A549 (cell line): ENCODE measurements at regions not wholly inside any gene's neighbourhood (a gene's known extent, or its start where the extent isn't known, plus 50 kb on each side); places are given as distances from the start of the nearest gene placed in this dataset.

Source experiments
- ATAC-seq, 2 experiments: fragments of 200-7000 bp in 1 of 2; fragments of >200 bp in 1 of 2; cut with Nextera tagmentation in 1 of 2; cut with Tn5 transposase in 1 of 2; 3 replicates each; pipeline versions ENCODE4 v1.8.0 to v1.9.1; 2018 to 2020; ENCODE audit warnings: mild to moderate bottlenecking in 1 of 2, moderate library complexity in 1 of 2
- CTCF ChIA-PET: fragments of 300-600 bp; sonication (Branson Sonifier 250); formaldehyde crosslinking; extraction: SDS; loops from one replicate; lab custom pipeline; 2021; ENCODE audit warnings: antibody characterized with exemption, inconsistent platforms; lab: Yijun Ruan, JAX
- POLR2A ChIA-PET: fragments of 350-600 bp; formaldehyde crosslinking; extraction: SDS; loops from one replicate; lab custom pipeline; 2021; ENCODE audit warnings: antibody characterized with exemption, inconsistent platforms; lab: Yijun Ruan, JAX
- DNase-seq, 2 experiments: peaks; one replicate each; pipeline versions ENCODE4 v3.0.0 to v3.0.0-alpha.2; 2011 to 2016; ENCODE audit warnings: low read depth in 1 of 2, low spot score in 1 of 2
- FAIRE-seq: peaks from 2 replicates; lab custom pipeline; 2011; peaks lifted over from hg19 to GRCh38; lab: Jason Lieb, UNC
- H3K27ac ChIP-seq, 2 experiments: fragments of >200 bp; sonication (Bioruptor Twin); formaldehyde crosslinking; 3 replicates each; pipeline ENCODE4 v1.5.1; 2016 to 2017
- H3K4me1 ChIP-seq: fragments of >200 bp; sonication (Bioruptor Twin); formaldehyde crosslinking; 3 replicates; pipeline ENCODE4 v1.6.1; 2016
- H3K4me2 ChIP-seq: fragments of >200 bp; sonication (Bioruptor Twin); formaldehyde crosslinking; 3 replicates; pipeline ENCODE4 v1.6.1; 2016
- H3K4me3 ChIP-seq: fragments of >200 bp; sonication (Bioruptor Twin); formaldehyde crosslinking; 3 replicates; pipeline ENCODE4 v1.5.1; 2016
- H3K9me3 ChIP-seq: fragments of >200 bp; sonication (Bioruptor Twin); formaldehyde crosslinking; 3 replicates; pipeline ENCODE4 v1.6.1; 2016
- CHD4 ChIP-seq: fragments of 200-600 bp; sonication (generic); IDR thresholded peaks from 2 replicates; pipeline ENCODE4 v1.6.1; 2016; ENCODE audit warnings: antibody characterized with exemption, mild to moderate bottlenecking, borderline replicate concordance
- EHF ChIP-seq: fragments of 250-450 bp; sonication (Bioruptor Pico); IDR thresholded peaks from 2 replicates; pipeline ENCODE4 v1.5.0; 2020; ENCODE audit warnings: mild to moderate bottlenecking
- EHMT2 ChIP-seq: fragments of 200-600 bp; sonication (generic); IDR thresholded peaks from 2 replicates; pipeline ENCODE4 v1.6.1; 2016; ENCODE audit warnings: antibody characterized with exemption, low read depth, mild to moderate bottlenecking, moderate library complexity
- EP300 ChIP-seq, 2 experiments: fragments of >200 bp; sonication (Bioruptor Twin); formaldehyde crosslinking; IDR thresholded peaks; 2 replicates in 1 of 2; 3 replicates in 1 of 2; pipeline ENCODE4 v1.6.1; 2016 to 2017
- FOXS1 ChIP-seq: fragments of 250-450 bp; sonication (Bioruptor Pico); IDR thresholded peaks from 2 replicates; pipeline ENCODE4 v1.5.0; 2020; ENCODE audit warnings: mild to moderate bottlenecking, moderate library complexity
- GATA3 ChIP-seq: IDR thresholded peaks from 2 replicates; pipeline ENCODE4 v1.6.1; 2012; ENCODE audit warnings: borderline replicate concordance
- HEYL ChIP-seq: fragments of 250-450 bp; sonication (Bioruptor Pico); IDR thresholded peaks from 2 replicates; pipeline ENCODE4 v1.8.0; 2021; ENCODE audit warnings: mild to moderate bottlenecking, moderate library complexity
- HOXA7 ChIP-seq: fragments of 250-450 bp; sonication (Bioruptor Pico); IDR thresholded peaks from 2 replicates; pipeline ENCODE4 v1.5.0; 2020; ENCODE audit warnings: mild to moderate bottlenecking, moderate library complexity
- HOXB13 ChIP-seq: fragments of 250-450 bp; sonication (Bioruptor Pico); IDR thresholded peaks from 2 replicates; pipeline ENCODE4 v1.5.0; 2020; ENCODE audit warnings: low read depth, mild to moderate bottlenecking, moderate library complexity
- HOXB5 ChIP-seq: fragments of 250-450 bp; sonication (Bioruptor Pico); IDR thresholded peaks from 2 replicates; pipeline ENCODE4 v1.5.0; 2020; ENCODE audit warnings: mild to moderate bottlenecking, moderate library complexity
- KDM5A ChIP-seq: fragments of 200-600 bp; sonication (generic); IDR thresholded peaks from 2 replicates; pipeline ENCODE4 v1.6.1; 2016; ENCODE audit warnings: antibody characterized with exemption, mild to moderate bottlenecking
- MAFK ChIP-seq: fragments of 450-650 bp; IDR thresholded peaks from 2 replicates; pipeline ENCODE4 v1.6.1; 2014; ENCODE audit not compliant: partially characterized antibody
- NFE2L2 ChIP-seq: fragments of 150-350 bp; conservative IDR thresholded peaks from 2 replicates; pipeline ENCODE4 v1.6.1; 2014; ENCODE audit warnings: low read length
- NPAS2 ChIP-seq: fragments of 250-450 bp; sonication (Bioruptor Pico); IDR thresholded peaks from 2 replicates; pipeline ENCODE4 v1.8.0; 2022; ENCODE audit warnings: mild to moderate bottlenecking, moderate library complexity, borderline replicate concordance
- NR3C1 ChIP-seq: fragments of >200 bp; sonication (Bioruptor Twin); formaldehyde crosslinking; IDR thresholded peaks from 3 replicates; pipeline ENCODE4 v1.6.1; 2017
- PHF8 ChIP-seq: fragments of 200-600 bp; sonication (generic); IDR thresholded peaks from 2 replicates; pipeline ENCODE4 v1.6.1; 2016; ENCODE audit warnings: low read depth, mild to moderate bottlenecking, antibody characterized with exemption, moderate library complexity, borderline replicate concordance
- RARB ChIP-seq: fragments of 250-450 bp; sonication (Bioruptor Pico); IDR thresholded peaks from 2 replicates; pipeline ENCODE4 v1.8.0; 2021; ENCODE audit warnings: mild to moderate bottlenecking, moderate library complexity
- RCOR1 ChIP-seq: fragments of 150-350 bp; IDR thresholded peaks from 2 replicates; pipeline ENCODE4 v1.6.1; 2014; ENCODE audit warnings: antibody characterized with exemption, low read length, low read depth
- RNF2 ChIP-seq: fragments of 200-600 bp; sonication (generic); IDR thresholded peaks from 2 replicates; pipeline ENCODE4 v1.6.1; 2016; ENCODE audit warnings: low read depth, mild to moderate bottlenecking, antibody characterized with exemption, moderate library complexity, borderline replicate concordance
- SMC3 ChIP-seq: fragments of >200 bp; sonication (Bioruptor Twin); formaldehyde crosslinking; IDR thresholded peaks from 3 replicates; pipeline ENCODE4 v1.6.1; 2018; ENCODE audit warnings: inconsistent platforms
- SREBF2 ChIP-seq: fragments of 450-650 bp; IDR thresholded peaks from 2 replicates; pipeline ENCODE4 v1.6.1; 2014; ENCODE audit warnings: mild to moderate bottlenecking, moderate library complexity
- ZC3H11A ChIP-seq: fragments of 450-650 bp; IDR thresholded peaks from 2 replicates; pipeline ENCODE4 v1.6.1; 2014; ENCODE audit warnings: antibody characterized with exemption, mild to moderate bottlenecking
- WGBS: methylation state at CpG from one replicate; pipeline ENCODE4 v1.1.6; 2017; ENCODE audit errors: missing lambda C conversion rate; 5-methylcytosine and 5-hydroxymethylcytosine counted together
- TF ChIP-seq, protein P1 (sequence below): IDR thresholded peaks from 2 replicates; pipeline ENCODE4 v1.6.1; 2012
- TF ChIP-seq, protein P2 (sequence below): fragments of >200 bp; sonication (Bioruptor Twin); formaldehyde crosslinking; IDR thresholded peaks from 3 replicates; pipeline ENCODE4 v1.6.1; 2016
- TF ChIP-seq, protein P3 (sequence below): fragments of >200 bp; sonication (Bioruptor Twin); formaldehyde crosslinking; IDR thresholded peaks from 2 replicates; pipeline ENCODE4 v1.6.1; 2016
- TF ChIP-seq, protein P4 (sequence below): IDR thresholded peaks from 2 replicates; pipeline ENCODE4 v1.6.1; 2012
- TF ChIP-seq, protein P5 (sequence below): fragments of 150-350 bp; IDR thresholded peaks from 2 replicates; pipeline ENCODE4 v1.6.1; 2014; ENCODE audit warnings: low read depth, mild to moderate bottlenecking, low read length

DNA sequence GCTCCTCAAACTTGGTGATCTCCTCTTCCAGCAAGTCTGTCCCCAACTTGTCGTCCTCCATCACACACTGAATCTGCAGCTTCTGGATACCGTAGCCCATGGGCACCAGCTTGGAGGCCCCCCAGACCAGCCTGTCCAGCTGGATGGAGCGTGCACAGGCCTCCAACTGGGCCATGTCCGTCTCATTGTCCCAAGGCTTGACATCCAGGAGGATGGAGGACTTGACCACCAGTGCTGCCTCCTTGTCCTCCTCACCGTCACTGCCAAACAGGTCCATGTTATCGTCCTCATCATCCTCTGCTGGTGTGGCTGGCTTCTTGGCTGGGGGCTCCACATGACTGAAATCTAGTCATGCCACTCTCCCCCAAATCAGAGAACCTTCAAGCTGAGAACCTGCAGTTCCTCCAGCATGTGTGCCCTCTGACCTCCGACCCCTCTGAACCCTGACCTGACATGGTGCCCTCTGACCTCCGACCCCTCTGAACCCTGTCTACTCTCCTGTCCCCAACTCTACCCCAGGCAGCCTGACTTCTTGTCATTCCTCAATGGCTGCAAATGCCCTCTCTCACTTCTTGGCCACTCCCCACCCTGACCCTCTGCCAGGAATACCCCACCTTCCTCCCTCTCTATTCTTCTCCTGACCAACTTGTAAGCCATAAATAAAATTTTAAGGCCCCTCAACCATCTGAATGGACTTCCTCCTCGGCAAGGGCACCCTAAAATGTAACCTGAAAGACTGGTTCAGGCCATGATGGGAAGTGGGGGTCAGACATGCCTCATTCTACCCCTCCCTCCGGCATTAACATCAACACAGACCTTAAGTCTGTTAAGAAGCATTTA, 275.7 kb upstream of the C1orf174 start:
- CTCF ChIA-PET, result no interaction called here
- no peak overlapping the region for H3K4me2 ChIP-seq
- no peaks in the 10 kb centered on the region for H3K4me1 ChIP-seq
- no peak overlapping the region for H3K27ac ChIP-seq
- POLR2A ChIA-PET, result no interaction called here
- DNase-seq (no peak), ATAC-seq (no peak), FAIRE-seq (no peak)
- H3K9me3 ChIP-seq, result no peaks in the 10 kb centered on the region
- no peak overlapping the region for H3K4me3 ChIP-seq
- no peak for TF ChIP-seq KDM5A
- no peak for TF ChIP-seq FOXS1 (CRISPR knock-in tag)
- TF ChIP-seq RCOR1, result no peak
- TF ChIP-seq NR3C1, result no peak
- TF ChIP-seq, protein P1, sequence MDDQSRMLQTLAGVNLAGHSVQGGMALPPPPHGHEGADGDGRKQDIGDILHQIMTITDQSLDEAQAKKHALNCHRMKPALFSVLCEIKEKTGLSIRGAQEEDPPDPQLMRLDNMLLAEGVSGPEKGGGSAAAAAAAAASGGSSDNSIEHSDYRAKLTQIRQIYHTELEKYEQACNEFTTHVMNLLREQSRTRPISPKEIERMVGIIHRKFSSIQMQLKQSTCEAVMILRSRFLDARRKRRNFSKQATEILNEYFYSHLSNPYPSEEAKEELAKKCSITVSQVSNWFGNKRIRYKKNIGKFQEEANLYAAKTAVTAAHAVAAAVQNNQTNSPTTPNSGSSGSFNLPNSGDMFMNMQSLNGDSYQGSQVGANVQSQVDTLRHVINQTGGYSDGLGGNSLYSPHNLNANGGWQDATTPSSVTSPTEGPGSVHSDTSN, result no peak
- no peak for TF ChIP-seq HEYL (CRISPR knock-in tag)
- TF ChIP-seq HOXA7, result no peak
- TF ChIP-seq NFE2L2, result no peak
- TF ChIP-seq NPAS2 (CRISPR knock-in tag), result no peak
- no peak for TF ChIP-seq SREBF2
- no peak for TF ChIP-seq EHF (CRISPR knock-in tag)
- TF ChIP-seq ZC3H11A, result no peak
- TF ChIP-seq, protein P2, sequence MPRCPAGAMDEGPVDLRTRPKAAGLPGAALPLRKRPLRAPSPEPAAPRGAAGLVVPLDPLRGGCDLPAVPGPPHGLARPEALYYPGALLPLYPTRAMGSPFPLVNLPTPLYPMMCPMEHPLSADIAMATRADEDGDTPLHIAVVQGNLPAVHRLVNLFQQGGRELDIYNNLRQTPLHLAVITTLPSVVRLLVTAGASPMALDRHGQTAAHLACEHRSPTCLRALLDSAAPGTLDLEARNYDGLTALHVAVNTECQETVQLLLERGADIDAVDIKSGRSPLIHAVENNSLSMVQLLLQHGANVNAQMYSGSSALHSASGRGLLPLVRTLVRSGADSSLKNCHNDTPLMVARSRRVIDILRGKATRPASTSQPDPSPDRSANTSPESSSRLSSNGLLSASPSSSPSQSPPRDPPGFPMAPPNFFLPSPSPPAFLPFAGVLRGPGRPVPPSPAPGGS, result no peak
- TF ChIP-seq RNF2, result no peak
- TF ChIP-seq GATA3, result no peak
- WGBS, result 23% methylated on average over 8 of the region's 10 CpGs

DNA sequence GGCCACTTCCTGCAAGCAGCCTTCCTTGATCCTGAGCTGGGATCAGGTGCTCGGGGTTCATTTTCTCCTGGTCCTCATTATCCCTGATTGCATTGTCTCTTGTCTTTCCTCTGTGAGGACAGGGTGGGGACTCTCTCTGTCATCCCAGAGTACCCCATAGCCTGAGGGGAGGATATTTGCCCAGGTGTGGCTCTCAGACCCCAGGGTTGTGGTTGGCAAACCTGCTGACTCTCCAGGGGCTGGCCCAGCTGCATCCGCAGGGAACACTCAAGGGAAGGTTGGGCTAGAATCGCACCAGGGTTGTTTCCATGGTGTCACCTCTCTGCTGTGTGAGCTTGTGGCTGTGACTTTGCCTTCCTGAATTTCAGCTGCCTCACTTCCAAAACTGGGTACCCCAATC, 276.8 kb upstream of the C1orf174 start:
- ATAC-seq (no peak), FAIRE-seq (no peak), DNase-seq (no peak)
- POLR2A ChIA-PET, result no interaction called here
- H3K4me1 ChIP-seq, result no peaks in the 10 kb centered on the region
- no peak overlapping the region for H3K4me2 ChIP-seq
- TF ChIP-seq HOXB5 (CRISPR knock-in tag) (no peak), CHD4 (no peak), EHMT2 (no peak), HOXB13 (no peak), SMC3 (no peak), RNF2 (no peak), EP300 (IDR thresholded peaks at IDR 0.05) (no peak), HOXA7 (no peak), RCOR1 (no peak), GATA3 (no peak), MAFK (no peak), RARB (CRISPR knock-in tag) (no peak), PHF8 (no peak)
- TF ChIP-seq, protein P3, sequence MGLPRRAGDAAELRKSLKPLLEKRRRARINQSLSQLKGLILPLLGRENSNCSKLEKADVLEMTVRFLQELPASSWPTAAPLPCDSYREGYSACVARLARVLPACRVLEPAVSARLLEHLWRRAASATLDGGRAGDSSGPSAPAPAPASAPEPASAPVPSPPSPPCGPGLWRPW, result no peak
- TF ChIP-seq, protein P4, sequence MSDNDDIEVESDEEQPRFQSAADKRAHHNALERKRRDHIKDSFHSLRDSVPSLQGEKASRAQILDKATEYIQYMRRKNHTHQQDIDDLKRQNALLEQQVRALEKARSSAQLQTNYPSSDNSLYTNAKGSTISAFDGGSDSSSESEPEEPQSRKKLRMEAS, result no peak
- TF ChIP-seq, protein P5, sequence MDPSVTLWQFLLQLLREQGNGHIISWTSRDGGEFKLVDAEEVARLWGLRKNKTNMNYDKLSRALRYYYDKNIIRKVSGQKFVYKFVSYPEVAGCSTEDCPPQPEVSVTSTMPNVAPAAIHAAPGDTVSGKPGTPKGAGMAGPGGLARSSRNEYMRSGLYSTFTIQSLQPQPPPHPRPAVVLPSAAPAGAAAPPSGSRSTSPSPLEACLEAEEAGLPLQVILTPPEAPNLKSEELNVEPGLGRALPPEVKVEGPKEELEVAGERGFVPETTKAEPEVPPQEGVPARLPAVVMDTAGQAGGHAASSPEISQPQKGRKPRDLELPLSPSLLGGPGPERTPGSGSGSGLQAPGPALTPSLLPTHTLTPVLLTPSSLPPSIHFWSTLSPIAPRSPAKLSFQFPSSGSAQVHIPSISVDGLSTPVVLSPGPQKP, result no peak
- CTCF ChIA-PET, result no interaction called here
- H3K4me3 ChIP-seq, result no peak overlapping the region
- 20% methylated on average over 1 of the region's 3 CpGs for WGBS
- H3K27ac ChIP-seq, result no peak overlapping the region
- no peaks in the 10 kb centered on the region for H3K9me3 ChIP-seq
